Middle frontal gyrus (tissue), 1 donor: ENCODE measurements at regions not wholly inside any gene's neighbourhood (a gene's known extent, or its start where the extent isn't known, plus 50 kb on each side); places are given as distances from the start of the nearest gene placed in this dataset.
"Not testable (repeated sequence)": the region's sequence is repeated elsewhere in the genome, so short reads cannot be mapped to it uniquely, and the experiment has no call there.

Experiments used
- DNase-seq: peaks from one replicate; pipeline ENCODE4 v3.0.0-alpha.2; 2015; ENCODE audit warnings: low spot score; ENCODE audit errors: extremely low spot score

- no peak for DNase-seq
Measured at GRCh38 chr2:53610260-53610659, 157.3 kb upstream of the CHAC2 start.

GRCh38 chr2:53609551-53609950 is 158.1 kb upstream of the CHAC2 start:
- no peak for DNase-seq

GRCh38 chr2:53608293-53608692 is 159.3 kb upstream of the CHAC2 start:
- no peak for DNase-seq

- DNase-seq: peak; percentile 9
Measured at GRCh38 chr2:53600815-53601214, 166.8 kb upstream of the CHAC2 start.

GRCh38 chr2:53586733-53587612 is 180.6 kb upstream of the CHAC2 start:
- DNase-seq: not testable (repeated sequence)

- no peak for DNase-seq
Measured at GRCh38 chr2:53584986-53585385, 182.6 kb upstream of the CHAC2 start.

- no peak for DNase-seq
Measured at GRCh38 chr2:53583583-53583982, 184.0 kb upstream of the CHAC2 start.

- no peak for DNase-seq
Measured at GRCh38 chr2:53582556-53582955, 185.0 kb upstream of the CHAC2 start.

- DNase-seq: no peak
Measured at GRCh38 chr2:53576166-53576565, 191.4 kb upstream of the CHAC2 start.

GRCh38 chr2:53575721-53576124 is 191.9 kb upstream of the CHAC2 start:
- no peak for DNase-seq

GRCh38 chr2:53572696-53573095 is 194.9 kb upstream of the CHAC2 start:
- no peak for DNase-seq

- no peak for DNase-seq
Measured at GRCh38 chr2:53569957-53570727, 197.5 kb upstream of the CHAC2 start.

- no peak for DNase-seq
Measured at GRCh38 chr2:53568469-53568868, 199.1 kb upstream of the CHAC2 start.

- DNase-seq: no peak
Measured at GRCh38 chr2:53567073-53567472, 200.5 kb upstream of the CHAC2 start.

GRCh38 chr2:53562407-53562806 is 205.2 kb upstream of the CHAC2 start:
- DNase-seq: no peak

GRCh38 chr2:53561155-53561554 is 206.4 kb upstream of the CHAC2 start:
- no peak for DNase-seq

- DNase-seq: no peak
Measured at GRCh38 chr2:53559302-53559966, 208.2 kb upstream of the CHAC2 start.

- no peak for DNase-seq
Measured at GRCh38 chr2:53558867-53559266, 208.7 kb upstream of the CHAC2 start.

GRCh38 chr2:53549497-53549896 is 218.1 kb upstream of the CHAC2 start:
- DNase-seq: no peak

- DNase-seq: peak; percentile 38
Measured at GRCh38 chr2:53545604-53546003, 222.0 kb upstream of the CHAC2 start.

- no peak for DNase-seq
Measured at GRCh38 chr2:53544871-53545558, 222.6 kb upstream of the CHAC2 start.
